ENCODE measurements at regions not wholly inside any gene's neighbourhood (a gene's known extent, or its start where the extent isn't known, plus 50 kb on each side); places are given as distances from the start of the nearest gene placed in this dataset.

DNA sequence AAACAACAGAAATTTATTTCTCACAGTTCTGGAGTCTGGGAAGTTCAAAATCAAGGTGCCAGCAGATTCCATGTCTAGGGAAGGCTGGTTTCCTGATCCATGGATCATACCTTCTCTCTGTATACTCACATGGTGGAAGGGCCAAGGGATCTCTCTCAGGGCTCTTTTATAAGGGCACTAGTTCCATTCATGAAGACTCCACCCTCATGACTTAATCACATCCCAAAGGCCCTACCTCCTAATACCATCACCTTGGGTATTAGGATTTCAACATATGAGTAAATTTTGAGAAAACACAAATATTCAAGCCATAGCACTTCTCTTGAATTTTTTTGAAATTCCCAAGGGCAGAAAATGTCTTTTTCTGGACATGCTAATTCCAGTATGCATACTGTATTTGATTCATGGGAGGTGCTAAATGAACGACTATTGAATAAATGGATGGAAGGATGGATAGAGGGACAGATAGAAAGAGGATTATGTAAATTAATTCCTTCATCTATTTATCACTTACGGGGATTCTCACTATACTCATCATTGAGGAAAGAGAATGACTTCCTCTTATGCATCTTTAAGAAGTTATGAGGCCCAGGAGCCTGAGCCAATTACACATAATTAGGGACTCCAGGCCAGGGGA is 182.8 kb downstream of the NRIP1 start:
- TF ChIP-seq, protein P1, sequence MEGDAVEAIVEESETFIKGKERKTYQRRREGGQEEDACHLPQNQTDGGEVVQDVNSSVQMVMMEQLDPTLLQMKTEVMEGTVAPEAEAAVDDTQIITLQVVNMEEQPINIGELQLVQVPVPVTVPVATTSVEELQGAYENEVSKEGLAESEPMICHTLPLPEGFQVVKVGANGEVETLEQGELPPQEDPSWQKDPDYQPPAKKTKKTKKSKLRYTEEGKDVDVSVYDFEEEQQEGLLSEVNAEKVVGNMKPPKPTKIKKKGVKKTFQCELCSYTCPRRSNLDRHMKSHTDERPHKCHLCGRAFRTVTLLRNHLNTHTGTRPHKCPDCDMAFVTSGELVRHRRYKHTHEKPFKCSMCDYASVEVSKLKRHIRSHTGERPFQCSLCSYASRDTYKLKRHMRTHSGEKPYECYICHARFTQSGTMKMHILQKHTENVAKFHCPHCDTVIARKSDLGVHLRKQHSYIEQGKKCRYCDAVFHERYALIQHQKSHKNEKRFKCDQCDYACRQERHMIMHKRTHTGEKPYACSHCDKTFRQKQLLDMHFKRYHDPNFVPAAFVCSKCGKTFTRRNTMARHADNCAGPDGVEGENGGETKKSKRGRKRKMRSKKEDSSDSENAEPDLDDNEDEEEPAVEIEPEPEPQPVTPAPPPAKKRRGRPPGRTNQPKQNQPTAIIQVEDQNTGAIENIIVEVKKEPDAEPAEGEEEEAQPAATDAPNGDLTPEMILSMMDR (IDR thresholded peaks at IDR 0.05; ENCODE audit: insufficient read depth, low read length, severe bottlenecking): no peak
- Histone ChIP-seq H3K4me3 (ENCODE audit: low read depth, low read length) (no peak overlapping the region), H3K27me3 (ENCODE audit: control insufficient read depth, insufficient read depth, low read length) (no peaks in the 10 kb centered on the region), H3K36me3 (ENCODE audit: control insufficient read depth, insufficient read depth, low read length) (no peaks in the 10 kb centered on the region)
- FAIRE-seq (no peak), DNase-seq (ENCODE audit: low read depth) (no peak)

DNA sequence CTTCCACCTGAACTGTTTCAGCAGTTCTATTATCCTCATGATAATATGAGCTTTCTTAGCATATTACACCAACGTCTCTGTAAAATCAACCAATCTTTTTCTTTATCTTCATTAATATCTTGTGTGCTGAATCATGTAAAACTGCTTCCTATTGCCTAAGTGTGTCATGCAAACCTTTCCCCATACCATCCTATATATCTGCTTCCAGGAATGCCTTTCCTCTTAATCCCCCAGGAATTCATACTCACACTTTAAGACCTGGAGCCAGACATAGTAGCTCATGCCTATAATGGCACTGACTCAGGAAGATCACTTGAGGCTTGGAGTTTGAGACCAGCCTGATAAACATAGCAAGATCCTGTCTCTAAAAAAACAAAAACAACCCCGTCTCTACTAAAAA is 183.9 kb downstream of the NRIP1 start:
- TF ChIP-seq, protein P1 (IDR thresholded peaks at IDR 0.05; ENCODE audit: insufficient read depth, low read length, severe bottlenecking): no peak
- no peak overlapping the region for H3K4me3 ChIP-seq (ENCODE audit: low read depth, low read length)
- peak; percentile 92 for DNase-seq (ENCODE audit: low read depth)
- no peak for FAIRE-seq
- no peaks in the 10 kb centered on the region for H3K27me3 ChIP-seq (ENCODE audit: control insufficient read depth, insufficient read depth, low read length)
- H3K36me3 ChIP-seq (ENCODE audit: control insufficient read depth, insufficient read depth, low read length): no peaks in the 10 kb centered on the region

DNA sequence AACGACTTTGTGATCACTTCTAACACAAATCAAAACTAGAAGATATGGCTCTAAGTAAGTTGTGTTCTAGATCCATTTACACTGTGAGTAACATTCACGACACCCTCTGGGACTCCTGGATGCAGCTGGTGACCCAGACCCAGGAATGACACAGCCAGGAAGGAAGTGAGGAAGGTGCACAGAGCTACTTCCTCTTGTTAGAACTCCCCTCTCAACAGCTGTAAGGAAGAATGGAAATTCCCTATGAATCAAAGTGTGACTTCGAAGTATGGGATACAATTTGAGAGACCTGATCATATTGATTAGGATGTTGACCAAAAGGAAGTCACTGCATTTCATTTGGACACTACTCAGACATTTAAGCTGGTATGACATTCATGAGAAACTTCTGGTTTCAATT is 185.3 kb downstream of the NRIP1 start:
- Histone ChIP-seq H3K27me3 (ENCODE audit: control insufficient read depth, insufficient read depth, low read length) (no peaks in the 10 kb centered on the region), H3K36me3 (ENCODE audit: control insufficient read depth, insufficient read depth, low read length) (no peaks in the 10 kb centered on the region), H3K4me3 (ENCODE audit: low read depth, low read length) (no peak overlapping the region)
- TF ChIP-seq, protein P1 (IDR thresholded peaks at IDR 0.05; ENCODE audit: insufficient read depth, low read length, severe bottlenecking): no peak
- peak; percentile 18 for DNase-seq (ENCODE audit: low read depth)
- FAIRE-seq: no peak

DNA sequence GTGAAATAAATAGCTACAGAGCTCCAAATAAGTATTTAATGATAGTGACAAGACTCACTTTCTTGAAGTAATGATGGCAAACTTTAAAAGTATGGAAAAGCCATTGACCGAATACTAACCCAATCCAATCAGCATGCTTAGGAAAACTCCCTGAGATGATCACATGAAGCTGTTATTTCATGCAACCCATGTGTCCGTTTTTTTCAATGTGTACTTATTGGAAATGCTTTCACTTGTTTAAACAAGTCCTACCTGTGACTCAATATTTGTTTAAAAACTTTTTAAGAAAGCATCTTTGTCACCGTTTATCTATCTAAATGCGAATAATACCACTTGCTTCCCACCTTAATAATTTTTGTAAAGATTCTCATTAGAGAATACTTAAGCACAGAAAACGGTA is 185.8 kb downstream of the NRIP1 start:
- TF ChIP-seq, protein P1 (IDR thresholded peaks at IDR 0.05; ENCODE audit: insufficient read depth, low read length, severe bottlenecking): no peak
- Histone ChIP-seq H3K27me3 (ENCODE audit: control insufficient read depth, insufficient read depth, low read length) (no peaks in the 10 kb centered on the region), H3K4me3 (ENCODE audit: low read depth, low read length) (no peak overlapping the region), H3K36me3 (ENCODE audit: control insufficient read depth, insufficient read depth, low read length) (no peaks in the 10 kb centered on the region)
- DNase-seq (ENCODE audit: low read depth) (peak; percentile 87), FAIRE-seq (no peak)

DNA sequence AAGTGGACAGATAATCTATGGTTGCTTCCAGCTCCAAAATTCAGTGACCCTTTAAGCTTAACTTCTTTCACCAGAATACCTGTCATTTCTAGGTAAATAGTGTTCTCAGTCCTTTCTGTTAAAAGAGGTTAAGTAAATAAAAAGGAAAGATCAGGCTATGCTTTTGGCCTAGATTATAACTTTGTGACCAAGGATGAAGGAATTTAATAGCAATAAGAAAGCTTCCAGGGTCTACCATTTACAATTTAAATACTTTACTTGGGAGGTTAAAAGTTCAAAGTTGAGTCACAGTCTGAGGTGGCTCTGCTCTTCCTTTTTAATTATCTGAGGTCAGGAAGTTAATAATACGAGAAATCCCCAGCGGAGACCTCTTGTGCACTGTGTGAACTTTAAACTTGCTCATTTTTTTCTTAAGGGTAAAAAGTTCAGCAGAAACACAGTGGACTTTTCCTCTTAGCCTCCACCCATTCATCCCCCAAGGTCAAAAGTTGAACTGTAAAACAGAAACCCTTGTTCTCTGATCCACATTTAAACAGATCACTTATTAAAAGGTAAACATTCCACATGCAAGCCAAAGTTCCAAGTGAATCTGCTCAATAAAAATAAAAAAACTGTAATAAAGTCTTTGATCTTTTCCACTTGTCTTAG is 187.1 kb downstream of the NRIP1 start:
- H3K4me3 ChIP-seq (ENCODE audit: low read depth, low read length): no peak overlapping the region
- H3K36me3 ChIP-seq (ENCODE audit: control insufficient read depth, insufficient read depth, low read length): no peaks in the 10 kb centered on the region
- no peaks in the 10 kb centered on the region for H3K27me3 ChIP-seq (ENCODE audit: control insufficient read depth, insufficient read depth, low read length)
- TF ChIP-seq, protein P1 (IDR thresholded peaks at IDR 0.05; ENCODE audit: insufficient read depth, low read length, severe bottlenecking): no peak
- no peak for FAIRE-seq
- peak; percentile 67 for DNase-seq (ENCODE audit: low read depth)

DNA sequence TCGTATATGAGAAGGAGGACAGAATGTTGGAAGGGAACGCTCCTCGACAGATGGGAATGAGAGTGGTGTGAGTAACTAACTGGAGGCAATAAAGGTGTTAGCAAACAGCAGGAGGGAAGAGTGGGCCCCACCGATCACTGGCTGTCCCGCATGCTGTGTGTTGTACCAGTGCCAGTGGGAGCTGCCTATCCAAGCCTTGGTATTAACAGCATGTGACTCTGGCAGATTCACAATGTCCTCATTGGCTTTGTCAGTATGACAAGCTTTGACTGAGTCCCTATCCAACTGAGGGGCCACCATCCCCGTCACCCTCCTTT is 188.3 kb downstream of the NRIP1 start:
- FAIRE-seq (no peak), DNase-seq (ENCODE audit: low read depth) (no peak)
- TF ChIP-seq, protein P1 (IDR thresholded peaks at IDR 0.05; ENCODE audit: insufficient read depth, low read length, severe bottlenecking): no peak
- Histone ChIP-seq H3K36me3 (ENCODE audit: control insufficient read depth, insufficient read depth, low read length) (no peaks in the 10 kb centered on the region), H3K27me3 (ENCODE audit: control insufficient read depth, insufficient read depth, low read length) (no peaks in the 10 kb centered on the region), H3K4me3 (ENCODE audit: low read depth, low read length) (no peak overlapping the region)
